IMR-90 (cell line): ENCODE measurements at regions not wholly inside any gene's neighbourhood (a gene's known extent, or its start where the extent isn't known, plus 50 kb on each side); places are given as distances from the start of the nearest gene placed in this dataset.

Experiments
- ATAC-seq: fragments of 200-7000 bp; cut with Tn5 transposase; 2 replicates; pipeline ENCODE4 v1.9.1; 2020; ENCODE audit warnings: low read depth, mild to moderate bottlenecking, moderate library complexity
- BruUV-seq: library from RNA; stranded (reverse); fragments of 400-500 nt; replicated peaks from 2 replicates; lab custom pipeline; 2021; lab: Mats Ljungman, UMichigan
- CTCF ChIA-PET: fragments of 300-600 bp; formaldehyde crosslinking; extraction: SDS; loops from one replicate; lab custom pipeline; 2021; ENCODE audit warnings: antibody characterized with exemption; lab: Yijun Ruan, JAX
- POLR2A ChIA-PET: fragments of 300-600 bp; sonication (Branson Sonifier 250); formaldehyde crosslinking; loops from one replicate; lab custom pipeline; 2022; ENCODE audit warnings: antibody characterized with exemption; ENCODE audit not compliant: unreplicated experiment; lab: Charles Lee
- DNase-seq: peaks from one replicate; pipeline ENCODE4 v3.0.0; 2013
- H2AFZ ChIP-seq: replicated peaks from 2 replicates; pipeline ENCODE3; 2013; ENCODE audit warnings: low read length, mild to moderate bottlenecking; ENCODE audit not compliant: poor library complexity
- H2AK5ac ChIP-seq: 2 replicates; pipeline ENCODE4 v1.6.1; 2013; ENCODE audit warnings: low read depth, low read length, inconsistent platforms
- H2AK9ac ChIP-seq: replicated peaks from 2 replicates; pipeline ENCODE3; 2013; ENCODE audit warnings: mild to moderate bottlenecking, low read depth, low read length, moderate library complexity; ENCODE audit not compliant: poor library complexity
- H2BK120ac ChIP-seq: 2 replicates; pipeline ENCODE4 v1.6.1; 2013; ENCODE audit warnings: low read depth, low read length, inconsistent platforms
- H2BK15ac ChIP-seq: 3 replicates; pipeline ENCODE4 v1.6.1; 2013; ENCODE audit warnings: low read depth, low read length, inconsistent platforms
- H2BK20ac ChIP-seq: 2 replicates; pipeline ENCODE4 v1.6.1; 2013; ENCODE audit warnings: low read depth, mild to moderate bottlenecking, inconsistent platforms, low read length, moderate library complexity
- H2BK5ac ChIP-seq: 2 replicates; pipeline ENCODE4 v1.6.1; 2013; ENCODE audit warnings: mild to moderate bottlenecking, low read depth, low read length, inconsistent platforms; ENCODE audit not compliant: poor library complexity, severe bottlenecking
- H3K14ac ChIP-seq: replicated peaks from 2 replicates; pipeline ENCODE4 v1.6.1; 2013; ENCODE audit warnings: low read depth, low read length, inconsistent platforms
- H3K18ac ChIP-seq: 2 replicates; pipeline ENCODE4 v1.6.1; 2013; ENCODE audit warnings: low read depth, low read length, control low read depth
- H3K23ac ChIP-seq: 2 replicates; pipeline ENCODE4 v1.6.1; 2013; ENCODE audit warnings: low read depth, low read length, inconsistent platforms
- H3K27ac ChIP-seq: 2 replicates; pipeline ENCODE4 v1.5.1; 2013; ENCODE audit warnings: mild to moderate bottlenecking, control low read depth, low read length; ENCODE audit not compliant: insufficient read depth
- H3K27me3 ChIP-seq: 2 replicates; pipeline ENCODE4 v1.6.1; 2013; ENCODE audit warnings: low read length; ENCODE audit not compliant: control insufficient read depth, insufficient read depth
- H3K36me3 ChIP-seq: 2 replicates; pipeline ENCODE4 v1.6.1; 2013; ENCODE audit warnings: low read length, mixed read lengths; ENCODE audit not compliant: control insufficient read depth, insufficient read depth
- H3K4ac ChIP-seq: 2 replicates; pipeline ENCODE4 v1.6.1; 2013; ENCODE audit warnings: low read depth, low read length, inconsistent platforms
- H3K4me1 ChIP-seq: 2 replicates; pipeline ENCODE4 v1.6.1; 2013; ENCODE audit warnings: low read length, mixed read lengths; ENCODE audit not compliant: control insufficient read depth, insufficient read depth
- H3K4me2 ChIP-seq: 2 replicates; pipeline ENCODE4 v1.6.1; 2013; ENCODE audit warnings: low read depth, mild to moderate bottlenecking, control low read depth, low read length, moderate library complexity
- H3K4me3 ChIP-seq: 2 replicates; pipeline ENCODE4 v1.5.1; 2013; ENCODE audit warnings: low read depth, mild to moderate bottlenecking, control low read depth, low read length, moderate library complexity; ENCODE audit not compliant: insufficient read depth
- H3K56ac ChIP-seq: 2 replicates; pipeline ENCODE4 v1.6.1; 2013; ENCODE audit warnings: low read length, inconsistent platforms; ENCODE audit not compliant: insufficient read depth; ENCODE audit errors: extremely low read depth
- H3K79me1 ChIP-seq, 2 experiments: 2 replicates each; pipeline ENCODE4 v1.6.1; 2013; ENCODE audit warnings: low read length in 2 of 2, inconsistent platforms in 1 of 2, low read depth in 1 of 2
- H3K9ac ChIP-seq: 2 replicates; pipeline ENCODE4 v1.6.1; 2013; ENCODE audit warnings: low read depth, low read length, control low read depth
- H3K9me1 ChIP-seq: 2 replicates; pipeline ENCODE4 v1.6.1; 2013; ENCODE audit warnings: low read length, inconsistent platforms; ENCODE audit not compliant: insufficient read depth
- H3K9me3 ChIP-seq: 2 replicates; pipeline ENCODE4 v1.6.1; 2013; ENCODE audit warnings: low read length; ENCODE audit not compliant: control insufficient read depth, insufficient read depth
- H4K20me1 ChIP-seq: 2 replicates; pipeline ENCODE4 v1.6.1; 2013; ENCODE audit warnings: low read length, inconsistent platforms; ENCODE audit not compliant: insufficient read depth
- H4K5ac ChIP-seq: 2 replicates; pipeline ENCODE4 v1.6.1; 2013; ENCODE audit warnings: mild to moderate bottlenecking, low read depth, low read length, control low read depth
- H4K8ac ChIP-seq, 2 experiments: 2 replicates each; pipeline ENCODE4 v1.6.1; 2013; ENCODE audit warnings: low read depth in 2 of 2, low read length in 2 of 2, control low read depth in 1 of 2, inconsistent platforms in 1 of 2
- H4K91ac ChIP-seq: 2 replicates; pipeline ENCODE4 v1.6.1; 2013; ENCODE audit warnings: low read depth, low read length, inconsistent platforms; ENCODE audit not compliant: insufficient read depth
- BHLHE40 ChIP-seq: fragments of 150-350 bp; IDR thresholded peaks from 2 replicates; pipeline ENCODE4 v1.6.1; 2016; ENCODE audit warnings: mild to moderate bottlenecking, low read depth, low read length
- CEBPB ChIP-seq: IDR thresholded peaks from 2 replicates; pipeline ENCODE4 v1.6.1; 2012; ENCODE audit warnings: low read depth, low read length, improper control_type of control experiment
- CHD1 ChIP-seq: IDR thresholded peaks from 2 replicates; pipeline ENCODE4 v1.6.1; 2012; ENCODE audit warnings: low read depth, low read length, improper control_type of control experiment
- MAFK ChIP-seq: IDR thresholded peaks from 2 replicates; pipeline ENCODE4 v1.6.1; 2012; ENCODE audit warnings: low read depth, low read length, improper control_type of control experiment
- RCOR1 ChIP-seq: IDR thresholded peaks from 2 replicates; pipeline ENCODE4 v1.6.1; 2012; ENCODE audit warnings: mild to moderate bottlenecking, low read length, improper control_type of control experiment; ENCODE audit not compliant: insufficient replicate concordance
- USF2 ChIP-seq: fragments of 150-350 bp; IDR thresholded peaks from 2 replicates; pipeline ENCODE4 v1.6.1; 2017; ENCODE audit warnings: mild to moderate bottlenecking, antibody characterized with exemption, low read length, low read depth
- WGBS, 2 experiments: methylation state at CpG; one replicate each; pipeline versions ENCODE4 v1.1.5 to v1.1.7; 2013; ENCODE audit warnings: missing lambda C conversion rate in 2 of 2; ENCODE audit not compliant: insufficient read length in 1 of 2; ENCODE audit errors: extremely low coverage in 2 of 2; 5-methylcytosine and 5-hydroxymethylcytosine counted together
- dilution Hi-C: fragments of 300-500 bp; cut with HindIII; formaldehyde crosslinking; loops from one replicate; pipeline ENCODE4 v1.14.3; 2018; ENCODE audit warnings: low sequenced_read_pairs; ENCODE audit not compliant: unreplicated experiment
- in situ Hi-C: fragments of 300-500 bp; cut with MboI; formaldehyde crosslinking; loops from 3 replicates; pipeline ENCODE4 v1.14.3; 2019; ENCODE audit warnings: low sequenced_read_pairs, inconsistent platforms, mixed read lengths
- intact Hi-C: fragments of 100-400 bp; cut with micrococcal nuclease; formaldehyde crosslinking; loops from 2 replicates; pipeline ENCODE4 v1.10.0; 2022

DNA sequence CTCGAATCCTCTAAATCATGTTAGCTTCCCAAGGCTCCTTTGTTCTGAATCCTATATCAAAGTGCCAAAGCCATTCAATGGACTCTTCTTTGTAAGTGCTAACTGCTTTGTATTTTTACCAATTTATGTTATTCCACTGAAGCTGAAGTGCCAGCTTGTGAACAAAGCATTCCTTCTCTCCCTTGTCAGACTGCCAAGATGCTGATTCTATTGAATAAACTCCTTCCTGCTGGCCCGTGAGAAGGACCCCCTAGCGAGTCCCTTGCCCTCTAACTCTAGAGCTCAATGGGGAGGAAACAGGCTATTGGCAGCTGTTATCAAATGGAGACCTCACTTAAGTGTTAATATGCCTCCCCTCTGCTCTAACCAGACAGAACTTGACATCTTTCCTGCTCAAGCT lies 1097.9 kb upstream of the CNTNAP5 start:
- Histone ChIP-seq H2AFZ (no peak overlapping the region), H3K4me3 (no peak overlapping the region), H3K79me1 (no peaks in the 10 kb centered on the region), H3K4me2 (no peak overlapping the region), H4K8ac (no peak overlapping the region), H3K9ac (no peak overlapping the region), H3K4me1 (no peaks in the 10 kb centered on the region), H3K36me3 (no peaks in the 10 kb centered on the region), H3K9me1 (no peaks in the 10 kb centered on the region), H2BK5ac (no peak overlapping the region), H3K14ac (no peak overlapping the region), H3K4ac (no peak overlapping the region), H3K56ac (no peak overlapping the region), H4K20me1 (no peaks in the 10 kb centered on the region), H4K91ac (no peak overlapping the region), H3K23ac (no peak overlapping the region), H2AK9ac (no peak overlapping the region), H2BK20ac (no peak overlapping the region), H2BK120ac (no peak overlapping the region), H3K9me3 (peaks cover 12% of the 10 kb centered on the region), H2BK15ac (no peak overlapping the region), H2AK5ac (no peak overlapping the region), H4K5ac (no peak overlapping the region), H3K27ac (no peak overlapping the region), H3K27me3 (no peaks in the 10 kb centered on the region), H3K18ac (no peak overlapping the region)
- WGBS, 2 experiments, result no CpG with 5 or more reads among the region's 3 CpGs
- no peak for DNase-seq
- in situ Hi-C loops (no loop called here), dilution Hi-C loops (no loop called here), intact Hi-C loops (no loop called here)
- BruUV-seq, result no TSS peak
- ChIA-PET POLR2A (no interaction called here), CTCF (no interaction called here)
- TF ChIP-seq CHD1, result no peak
- no peak for TF ChIP-seq MAFK
- no peak for TF ChIP-seq USF2
- no peak for TF ChIP-seq BHLHE40
- TF ChIP-seq RCOR1, result no peak
- no peak for TF ChIP-seq CEBPB
- no peak for ATAC-seq
